AG04449 (cell line): ENCODE measurements at regions not wholly inside any gene's neighbourhood (a gene's known extent, or its start where the extent isn't known, plus 50 kb on each side); places are given as distances from the start of the nearest gene placed in this dataset.

Experiments
- CTCF ChIA-PET: fragments of 350-600 bp; formaldehyde crosslinking; extraction: SDS; loops from one replicate; lab custom pipeline; 2021; ENCODE audit warnings: antibody characterized with exemption; lab: Yijun Ruan, JAX
- POLR2A ChIA-PET: fragments of 400-600, 350-600 bp; formaldehyde crosslinking; extraction: SDS; loops from one replicate; lab custom pipeline; 2020; ENCODE audit warnings: antibody characterized with exemption, inconsistent platforms; lab: Yijun Ruan, JAX
- DNase-seq: peaks from one replicate; pipeline ENCODE4 v3.0.0-alpha.2; 2010; ENCODE audit warnings: low read depth, low spot score
- H3K4me3 ChIP-seq: 2 replicates; pipeline ENCODE4 v1.5.1; 2011; ENCODE audit warnings: low read depth, mild to moderate bottlenecking, control low read depth, low read length
- CTCF ChIP-seq: IDR thresholded peaks from one replicate; pipeline ENCODE4 v1.5.1; 2011; ENCODE audit warnings: mild to moderate bottlenecking, moderate library complexity, low read length, control low read depth, inconsistent platforms; ENCODE audit not compliant: insufficient read depth; ENCODE audit errors: missing control alignments

- POLR2A ChIA-PET = no interaction called here
- no peak for TF ChIP-seq CTCF
- no peak for DNase-seq
- CTCF ChIA-PET = interaction anchor here (1.5 kb wide), 1 partner anchor 14 kb away, joined by 4 read pairs; no protein-coding TSS in a partner anchor
- no peak overlapping the region for H3K4me3 ChIP-seq
These were observed 63.1 kb upstream of the CD180 start for GRCh38 chr5:67259548-67260215.

GRCh38 chr5:67257500-67257899 is 60.9 kb upstream of the CD180 start:
- H3K4me3 ChIP-seq = no peak overlapping the region
- ChIA-PET CTCF (interaction anchor here (2.0 kb wide), 1 partner anchor 11 kb away, joined by 8 read pairs; no protein-coding TSS in a partner anchor), POLR2A (no interaction called here)
- TF ChIP-seq CTCF = no peak
- no peak for DNase-seq

- no peak for DNase-seq
- no peak overlapping the region for H3K4me3 ChIP-seq
- POLR2A ChIA-PET = no interaction called here
- no peak for TF ChIP-seq CTCF
- CTCF ChIA-PET = interaction anchor here (2.0 kb wide), 1 partner anchor 11 kb away, joined by 8 read pairs; no protein-coding TSS in a partner anchor
These were observed 60.5 kb upstream of the CD180 start for GRCh38 chr5:67257077-67257476.

- DNase-seq = no peak
- ChIA-PET CTCF (interaction anchor here (1.8 kb wide), 1 partner anchor 9 kb away, joined by 18 read pairs; no protein-coding TSS in a partner anchor), POLR2A (no interaction called here)
- no peak for TF ChIP-seq CTCF
- H3K4me3 ChIP-seq = no peak overlapping the region
These were observed 59.3 kb upstream of the CD180 start for GRCh38 chr5:67255881-67256280.

GRCh38 chr5:67253911-67254310 is 57.3 kb upstream of the CD180 start:
- ChIA-PET CTCF (interaction anchor here (2.1 kb wide), 1 partner anchor 999 kb away, joined by 6 read pairs; no protein-coding TSS in a partner anchor), POLR2A (no interaction called here)
- TF ChIP-seq CTCF = no peak
- DNase-seq = no peak
- H3K4me3 ChIP-seq = no peak overlapping the region

- TF ChIP-seq CTCF = no peak
- H3K4me3 ChIP-seq = no peak overlapping the region
- no peak for DNase-seq
- CTCF ChIA-PET = interaction anchor here (0.7 kb wide), 1 partner anchor 1003 kb away, joined by 3 read pairs; no protein-coding TSS in a partner anchor
- POLR2A ChIA-PET = no interaction called here
These were observed 52.9 kb upstream of the CD180 start for GRCh38 chr5:67249590-67249895.
